Testis (tissue), 2 donors: ENCODE measurements at regions not wholly inside any gene's neighbourhood (a gene's known extent, or its start where the extent isn't known, plus 50 kb on each side); places are given as distances from the start of the nearest gene placed in this dataset.

ENCODE experiments used
- DNase-seq: peaks from one replicate; pipeline ENCODE4 v3.0.0-alpha.2; 2019
- H3K27ac ChIP-seq, 2 donors: fragments of 200-600 bp; sonication (generic); one replicate each; pipeline ENCODE4 v1.5.1; 2019
- H3K27me3 ChIP-seq: fragments of 200-600 bp; sonication (generic); one replicate; pipeline ENCODE4 v1.5.1; 2019
- H3K36me3 ChIP-seq: fragments of 200-600 bp; sonication (generic); one replicate; pipeline ENCODE4 v1.5.1; 2017; ENCODE audit warnings: low read depth; ENCODE audit errors: missing control alignments
- H3K4me1 ChIP-seq: fragments of 200-600 bp; sonication (generic); one replicate; pipeline ENCODE4 v1.5.1; 2019
- H3K4me3 ChIP-seq, 2 donors: fragments of 200-600 bp; sonication (generic); one replicate each; pipeline ENCODE4 v1.5.1; 2017 to 2019
- H3K9me3 ChIP-seq: fragments of 200-600 bp; sonication (generic); one replicate; pipeline ENCODE4 v1.5.1; 2017
- POLR2A ChIP-seq: fragments of 450-650 bp; IDR thresholded peaks from one replicate; pipeline ENCODE4 v1.6.1; 2017; ENCODE audit warnings: antibody characterized with exemption, mild to moderate bottlenecking, moderate library complexity
- WGBS, 2 donors: methylation state at CpG; one replicate each; pipeline ENCODE4 v1.1.5; 2018; 5-methylcytosine and 5-hydroxymethylcytosine counted together
- intact Hi-C: fragments of 100-400 bp; cut with DNase I; formaldehyde crosslinking; loops from one replicate; pipeline ENCODE4 v1.15.1; 2023; ENCODE audit warnings: low total_unique reads
- TF ChIP-seq, protein P1 (sequence below), 3 experiments: fragments of 450-650 bp in 2 of 3; fragments of 200-600 bp in 1 of 3; sonication (generic) in 1 of 3; IDR thresholded peaks; one replicate each; pipeline ENCODE4 v1.5.1; 2016 to 2019; ENCODE audit warnings: antibody characterized with exemption in 3 of 3, mild to moderate bottlenecking in 2 of 3, moderate library complexity in 1 of 3

DNA sequence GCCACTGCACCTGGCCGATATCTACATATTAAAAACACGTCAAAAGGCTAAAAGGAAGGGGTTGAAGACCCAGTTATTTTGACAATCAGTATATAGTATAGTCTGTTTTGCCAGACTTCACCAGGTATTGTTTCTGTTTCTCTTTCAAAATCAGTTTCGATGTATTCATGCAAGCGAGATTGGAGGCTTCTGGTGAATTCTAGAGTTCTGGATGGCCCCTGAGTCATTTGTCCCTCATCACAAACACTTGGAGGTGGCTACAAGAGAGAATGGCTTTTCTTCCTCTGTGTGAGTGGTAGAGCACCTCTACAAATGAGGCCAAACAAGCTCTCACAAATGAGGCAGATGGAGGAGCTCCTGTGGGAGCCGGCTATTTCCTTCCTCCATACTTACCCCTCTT, 68.6 kb upstream of the ADGRG2 start:
- Histone ChIP-seq H3K9me3 (no peaks in the 10 kb centered on the region), H3K4me3 (no peak overlapping the region), H3K27ac (no peak overlapping the region), H3K27me3 (no peaks in the 10 kb centered on the region), H3K36me3 (no peaks in the 10 kb centered on the region), H3K4me1 (no peaks in the 10 kb centered on the region)
- TF ChIP-seq, protein P1, sequence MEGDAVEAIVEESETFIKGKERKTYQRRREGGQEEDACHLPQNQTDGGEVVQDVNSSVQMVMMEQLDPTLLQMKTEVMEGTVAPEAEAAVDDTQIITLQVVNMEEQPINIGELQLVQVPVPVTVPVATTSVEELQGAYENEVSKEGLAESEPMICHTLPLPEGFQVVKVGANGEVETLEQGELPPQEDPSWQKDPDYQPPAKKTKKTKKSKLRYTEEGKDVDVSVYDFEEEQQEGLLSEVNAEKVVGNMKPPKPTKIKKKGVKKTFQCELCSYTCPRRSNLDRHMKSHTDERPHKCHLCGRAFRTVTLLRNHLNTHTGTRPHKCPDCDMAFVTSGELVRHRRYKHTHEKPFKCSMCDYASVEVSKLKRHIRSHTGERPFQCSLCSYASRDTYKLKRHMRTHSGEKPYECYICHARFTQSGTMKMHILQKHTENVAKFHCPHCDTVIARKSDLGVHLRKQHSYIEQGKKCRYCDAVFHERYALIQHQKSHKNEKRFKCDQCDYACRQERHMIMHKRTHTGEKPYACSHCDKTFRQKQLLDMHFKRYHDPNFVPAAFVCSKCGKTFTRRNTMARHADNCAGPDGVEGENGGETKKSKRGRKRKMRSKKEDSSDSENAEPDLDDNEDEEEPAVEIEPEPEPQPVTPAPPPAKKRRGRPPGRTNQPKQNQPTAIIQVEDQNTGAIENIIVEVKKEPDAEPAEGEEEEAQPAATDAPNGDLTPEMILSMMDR (IDR thresholded peaks at IDR 0.05), result no peak
- no peak for TF ChIP-seq POLR2A
- intact Hi-C loops, result no loop called here
- no peak for DNase-seq
- 93% methylated on average over 5 of the region's 5 CpGs for WGBS, 2 donors

DNA sequence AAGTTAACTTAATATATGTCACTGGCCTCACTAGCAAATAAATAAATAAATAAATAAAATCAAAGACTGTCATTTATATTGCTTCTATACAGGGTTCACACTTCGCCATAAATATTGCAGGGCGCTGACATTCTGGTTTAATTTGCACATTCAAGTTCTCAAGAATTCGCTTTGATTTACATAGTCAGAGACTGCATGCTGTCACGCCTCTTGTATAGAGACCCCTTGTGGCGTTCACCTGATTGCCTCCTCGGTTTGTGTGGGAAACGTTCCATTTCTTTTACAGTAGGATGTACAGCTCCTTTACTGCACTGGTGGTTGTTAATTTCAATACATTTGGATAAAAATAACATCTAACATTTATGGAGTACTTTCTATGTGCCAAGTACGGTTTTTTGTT, 71.3 kb upstream of the ADGRG2 start:
- 72 to 77% methylated on average over 8 of the region's 8 CpGs for WGBS, 2 donors
- Histone ChIP-seq H3K27ac (no peak overlapping the region), H3K9me3 (no peaks in the 10 kb centered on the region), H3K36me3 (no peaks in the 10 kb centered on the region), H3K27me3 (no peaks in the 10 kb centered on the region), H3K4me1 (no peaks in the 10 kb centered on the region), H3K4me3 (no peak overlapping the region)
- TF ChIP-seq POLR2A, result no peak
- TF ChIP-seq, protein P1 (IDR thresholded peaks at IDR 0.05), result no peak
- intact Hi-C loops, result no loop called here
- no peak for DNase-seq

DNA sequence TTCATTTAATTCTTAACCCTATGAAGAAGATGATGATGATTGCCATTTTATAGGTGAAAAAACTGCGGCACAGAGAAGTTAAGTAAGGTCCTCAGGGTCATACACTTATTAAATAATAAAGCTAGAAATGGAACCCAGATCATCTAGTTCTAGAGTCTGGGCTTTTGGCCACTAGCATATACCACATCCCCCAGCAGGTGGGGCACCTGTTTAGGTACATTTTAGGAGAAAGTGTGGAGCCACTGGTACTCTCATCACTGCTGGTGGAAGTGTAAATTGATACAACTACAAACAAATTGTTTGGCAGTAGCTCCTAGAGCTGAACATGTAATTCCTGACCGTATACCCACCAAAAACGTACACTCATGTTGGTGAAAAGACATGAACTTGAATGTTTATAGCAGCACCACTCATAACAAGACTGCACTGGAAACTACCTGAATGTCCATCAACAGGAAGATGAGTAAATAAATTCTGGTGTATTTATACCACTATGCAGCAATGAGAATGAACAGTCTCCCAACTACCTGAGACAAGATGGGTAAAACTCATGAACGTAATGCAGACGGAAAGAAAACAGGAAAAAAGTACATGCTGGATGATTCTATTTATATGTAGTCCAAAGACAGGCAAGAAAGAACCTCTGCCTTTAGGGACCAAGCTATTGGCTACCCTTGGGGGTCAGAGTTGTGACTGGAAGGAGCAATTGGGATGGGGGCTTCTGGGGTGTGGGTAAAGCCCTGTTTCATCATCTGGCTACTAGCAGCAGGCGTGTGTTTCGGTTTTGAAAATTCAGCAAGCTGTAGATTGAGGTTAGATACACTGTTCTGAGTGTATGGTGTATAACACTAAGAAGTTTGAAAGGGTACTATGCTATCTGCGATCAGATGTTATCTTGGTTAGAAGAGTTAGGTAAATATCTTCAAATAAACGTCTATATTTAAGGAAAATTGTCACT, 72.3 kb upstream of the ADGRG2 start:
- WGBS, 2 donors, result 90 to 93% methylated on average over 9 of the region's 9 CpGs
- intact Hi-C loops, result no loop called here
- TF ChIP-seq POLR2A, result no peak
- TF ChIP-seq, protein P1 (IDR thresholded peaks at IDR 0.05), result no peak
- Histone ChIP-seq H3K4me1 (no peaks in the 10 kb centered on the region), H3K36me3 (no peaks in the 10 kb centered on the region), H3K4me3 (no peak overlapping the region), H3K27ac (no peak overlapping the region), H3K9me3 (no peaks in the 10 kb centered on the region), H3K27me3 (no peaks in the 10 kb centered on the region)
- DNase-seq, result no peak

DNA sequence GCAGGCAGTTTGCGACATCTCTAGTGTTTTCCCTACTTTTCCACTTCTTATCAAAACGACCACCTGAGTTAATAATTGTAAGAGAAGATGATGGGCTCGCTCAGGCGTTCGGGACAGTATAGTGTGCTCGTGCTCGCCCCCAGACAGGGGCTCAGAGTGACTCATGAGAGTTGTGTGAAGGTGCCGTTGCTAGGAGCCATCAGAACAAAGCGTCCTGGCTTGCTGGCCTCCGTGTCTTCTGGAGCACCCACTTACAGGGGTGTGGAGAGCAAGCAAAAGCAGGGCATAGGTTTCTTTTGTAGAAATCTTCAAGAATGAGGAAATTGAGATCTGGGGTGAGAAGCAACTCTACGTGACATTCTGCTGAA, 73.0 kb upstream of the ADGRG2 start:
- H3K4me3 ChIP-seq, result no peak overlapping the region
- H3K36me3 ChIP-seq, result no peaks in the 10 kb centered on the region
- H3K4me1 ChIP-seq, result no peaks in the 10 kb centered on the region
- TF ChIP-seq, protein P1 (IDR thresholded peaks at IDR 0.05), result no peak
- TF ChIP-seq POLR2A, result no peak
- intact Hi-C loops, result no loop called here
- H3K27me3 ChIP-seq, result no peaks in the 10 kb centered on the region
- 76% methylated on average over 9 to 11 of the region's 11 CpGs for WGBS, 2 donors
- no peak for DNase-seq
- H3K9me3 ChIP-seq, result no peaks in the 10 kb centered on the region
- H3K27ac ChIP-seq, result no peak overlapping the region

DNA sequence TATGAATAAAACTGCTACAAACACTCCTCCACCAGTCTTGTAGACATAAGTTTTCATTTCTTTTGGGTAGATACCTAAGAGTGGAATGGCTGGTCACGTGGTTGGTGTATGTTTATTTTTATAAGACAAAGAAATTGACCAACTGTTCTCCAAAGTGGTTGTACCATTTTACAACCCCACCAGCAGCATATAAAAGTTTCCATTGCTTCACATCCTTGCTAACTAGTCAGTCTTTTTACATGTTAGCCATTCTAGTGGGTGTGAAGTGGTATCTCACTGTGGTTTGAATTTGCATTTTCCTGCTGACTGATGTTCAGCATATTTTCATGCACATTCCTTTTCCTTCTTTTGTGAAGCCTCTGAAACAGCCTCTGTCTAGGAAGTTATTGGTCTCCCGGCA, 76.2 kb upstream of the ADGRG2 start:
- Histone ChIP-seq H3K4me1 (no peaks in the 10 kb centered on the region), H3K9me3 (no peaks in the 10 kb centered on the region), H3K27me3 (no peaks in the 10 kb centered on the region), H3K36me3 (no peaks in the 10 kb centered on the region), H3K27ac (no peak overlapping the region), H3K4me3 (no peak overlapping the region)
- DNase-seq, result no peak
- WGBS, 2 donors, result 84 to 89% methylated on average over 2 of the region's 2 CpGs
- intact Hi-C loops, result no loop called here
- TF ChIP-seq POLR2A, result no peak
- TF ChIP-seq, protein P1 (IDR thresholded peaks at IDR 0.05), result no peak
